GM23338 (cell line): ENCODE measurements at regions not wholly inside any gene's neighbourhood (a gene's known extent, or its start where the extent isn't known, plus 50 kb on each side); places are given as distances from the start of the nearest gene placed in this dataset.

Experiments
- ATAC-seq: fragments of 200-7000 bp; cut with Tn5 transposase; 3 replicates; pipeline ENCODE4 v1.9.1; 2020
- DNase-seq: peaks from one replicate; pipeline ENCODE4 v3.0.0-alpha.2; 2015; ENCODE audit warnings: low spot score
- H2AFZ ChIP-seq: fragments of 200-600 bp; sonication (generic); 2 replicates; pipeline ENCODE4 v1.8.0; 2016; ENCODE audit warnings: antibody characterized with exemption, mild to moderate bottlenecking, moderate library complexity
- H3F3A ChIP-seq: fragments of 200-600 bp; sonication (generic); replicated peaks from 2 replicates; pipeline ENCODE4 v1.8.0; 2017; ENCODE audit warnings: antibody characterized with exemption, mixed run types, low read depth
- H3K27ac ChIP-seq: fragments of 200-600 bp; sonication (generic); 2 replicates; pipeline ENCODE4 v1.6.1; 2016; ENCODE audit warnings: low read depth
- H3K27me3 ChIP-seq: fragments of 200-600 bp; sonication (generic); 2 replicates; pipeline ENCODE4 v1.8.0; 2016; ENCODE audit warnings: mild to moderate bottlenecking, mixed run types, moderate library complexity; ENCODE audit not compliant: insufficient read depth
- H3K36me3 ChIP-seq: fragments of 200-600 bp; sonication (generic); 2 replicates; pipeline ENCODE4 v1.8.0; 2016; ENCODE audit warnings: mild to moderate bottlenecking; ENCODE audit not compliant: insufficient read depth
- H3K4me1 ChIP-seq: fragments of 200-600 bp; sonication (generic); 2 replicates; pipeline ENCODE4 v1.8.0; 2016; ENCODE audit warnings: mild to moderate bottlenecking, moderate library complexity; ENCODE audit not compliant: insufficient read depth
- H3K4me2 ChIP-seq: fragments of 200-600 bp; sonication (generic); 2 replicates; pipeline ENCODE4 v1.7.1; 2017; ENCODE audit warnings: mixed run types
- H3K4me3 ChIP-seq: fragments of 200-600 bp; sonication (generic); 2 replicates; pipeline ENCODE4 v1.6.1; 2016; ENCODE audit warnings: mixed run types
- H3K79me2 ChIP-seq: fragments of 200-600 bp; sonication (generic); replicated peaks from 2 replicates; pipeline ENCODE4 v1.8.0; 2017; ENCODE audit warnings: mild to moderate bottlenecking; ENCODE audit not compliant: insufficient read depth
- H3K9me2 ChIP-seq: fragments of 200-600 bp; sonication (generic); 2 replicates; pipeline ENCODE4 v1.8.0; 2017; ENCODE audit not compliant: insufficient read depth
- H4K20me1 ChIP-seq: fragments of 200-600 bp; sonication (generic); replicated peaks from 2 replicates; pipeline ENCODE4 v1.8.0; 2017; ENCODE audit warnings: mild to moderate bottlenecking; ENCODE audit not compliant: insufficient read depth
- H3K27ac Mint-ChIP-seq: 2 replicates; pipeline ENCODE4 v1.8.0; 2020; ENCODE audit warnings: inconsistent platforms, mild to moderate bottlenecking, moderate library complexity, mixed read lengths
- H3K27me3 Mint-ChIP-seq: 3 replicates; pipeline ENCODE4 v1.8.0; 2022; ENCODE audit warnings: low read depth, mild to moderate bottlenecking, moderate library complexity, mixed read lengths, inconsistent platforms; ENCODE audit not compliant: insufficient read depth, poor library complexity
- H3K36me3 Mint-ChIP-seq: 3 replicates; pipeline ENCODE4 v1.8.0; 2021; ENCODE audit warnings: low read depth, mild to moderate bottlenecking, inconsistent platforms, moderate library complexity, mixed read lengths
- H3K4me1 Mint-ChIP-seq: 3 replicates; pipeline ENCODE4 v1.8.0; 2020; ENCODE audit warnings: mild to moderate bottlenecking, inconsistent platforms, mixed read lengths
- H3K4me3 Mint-ChIP-seq: 3 replicates; pipeline ENCODE4 v1.8.0; 2021; ENCODE audit warnings: moderate library complexity, mild to moderate bottlenecking, inconsistent platforms, mixed read lengths
- H3K9me3 Mint-ChIP-seq: 3 replicates; pipeline ENCODE4 v1.8.0; 2020; ENCODE audit warnings: moderate library complexity, mild to moderate bottlenecking, inconsistent platforms, mixed read lengths
- CREB1 ChIP-seq: fragments of 250-450 bp; sonication (Bioruptor Pico); IDR thresholded peaks from 2 replicates; pipeline ENCODE4 v1.5.0; 2020; ENCODE audit warnings: low read depth, mild to moderate bottlenecking, moderate library complexity
- EZH2 ChIP-seq: fragments of 200-600 bp; sonication (generic); IDR thresholded peaks from one replicate; pipeline ENCODE4 v1.8.0; 2017; ENCODE audit warnings: antibody characterized with exemption, mild to moderate bottlenecking, low read depth; ENCODE audit not compliant: unreplicated experiment
- EZH2phosphoT487 ChIP-seq: fragments of 200-600 bp; sonication (generic); IDR thresholded peaks from one replicate; pipeline ENCODE4 v1.8.1; 2018; ENCODE audit warnings: antibody characterized with exemption; ENCODE audit not compliant: unreplicated experiment
- JUNB ChIP-seq: IDR thresholded peaks from one replicate; pipeline ENCODE4 v1.6.1; 2016; ENCODE audit warnings: antibody characterized with exemption; ENCODE audit not compliant: unreplicated experiment
- POLR2AphosphoS5 ChIP-seq: IDR thresholded peaks from 2 replicates; pipeline ENCODE4 v1.6.1; 2016; ENCODE audit warnings: antibody characterized with exemption, low read depth
- ZNF114 ChIP-seq: fragments of 250-450 bp; sonication (Bioruptor Pico); IDR thresholded peaks from 2 replicates; pipeline ENCODE4 v1.5.0; 2020; ENCODE audit warnings: mild to moderate bottlenecking, moderate library complexity
- TF ChIP-seq, protein P1 (sequence below): IDR thresholded peaks from one replicate; pipeline ENCODE4 v1.6.1; 2018; ENCODE audit warnings: antibody characterized with exemption; ENCODE audit not compliant: unreplicated experiment

DNA sequence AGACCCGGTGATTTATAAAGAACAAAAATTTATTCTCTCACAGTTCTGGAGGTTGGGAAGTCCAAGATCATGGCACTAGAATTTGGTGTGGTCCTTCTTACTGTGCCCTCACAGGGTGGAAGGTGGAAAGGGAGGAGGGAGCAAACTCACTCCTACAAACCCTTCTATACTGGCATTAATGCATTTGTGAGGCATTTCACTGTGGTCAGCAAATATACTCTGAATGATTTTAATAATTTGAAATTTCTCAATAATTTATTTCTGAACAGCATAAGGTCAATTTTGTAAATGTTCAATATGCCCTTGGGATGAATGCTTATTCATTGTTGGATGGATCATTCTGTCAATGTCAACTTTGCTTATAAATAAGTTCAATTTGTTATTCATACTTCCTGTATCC, 120.6 kb downstream of the GATA6 start:
- TF ChIP-seq ZNF114 (CRISPR knock-in tag) (no peak), POLR2AphosphoS5 (no peak), EZH2phosphoT487 (no peak), EZH2 (no peak), JUNB (no peak)
- TF ChIP-seq, protein P1, sequence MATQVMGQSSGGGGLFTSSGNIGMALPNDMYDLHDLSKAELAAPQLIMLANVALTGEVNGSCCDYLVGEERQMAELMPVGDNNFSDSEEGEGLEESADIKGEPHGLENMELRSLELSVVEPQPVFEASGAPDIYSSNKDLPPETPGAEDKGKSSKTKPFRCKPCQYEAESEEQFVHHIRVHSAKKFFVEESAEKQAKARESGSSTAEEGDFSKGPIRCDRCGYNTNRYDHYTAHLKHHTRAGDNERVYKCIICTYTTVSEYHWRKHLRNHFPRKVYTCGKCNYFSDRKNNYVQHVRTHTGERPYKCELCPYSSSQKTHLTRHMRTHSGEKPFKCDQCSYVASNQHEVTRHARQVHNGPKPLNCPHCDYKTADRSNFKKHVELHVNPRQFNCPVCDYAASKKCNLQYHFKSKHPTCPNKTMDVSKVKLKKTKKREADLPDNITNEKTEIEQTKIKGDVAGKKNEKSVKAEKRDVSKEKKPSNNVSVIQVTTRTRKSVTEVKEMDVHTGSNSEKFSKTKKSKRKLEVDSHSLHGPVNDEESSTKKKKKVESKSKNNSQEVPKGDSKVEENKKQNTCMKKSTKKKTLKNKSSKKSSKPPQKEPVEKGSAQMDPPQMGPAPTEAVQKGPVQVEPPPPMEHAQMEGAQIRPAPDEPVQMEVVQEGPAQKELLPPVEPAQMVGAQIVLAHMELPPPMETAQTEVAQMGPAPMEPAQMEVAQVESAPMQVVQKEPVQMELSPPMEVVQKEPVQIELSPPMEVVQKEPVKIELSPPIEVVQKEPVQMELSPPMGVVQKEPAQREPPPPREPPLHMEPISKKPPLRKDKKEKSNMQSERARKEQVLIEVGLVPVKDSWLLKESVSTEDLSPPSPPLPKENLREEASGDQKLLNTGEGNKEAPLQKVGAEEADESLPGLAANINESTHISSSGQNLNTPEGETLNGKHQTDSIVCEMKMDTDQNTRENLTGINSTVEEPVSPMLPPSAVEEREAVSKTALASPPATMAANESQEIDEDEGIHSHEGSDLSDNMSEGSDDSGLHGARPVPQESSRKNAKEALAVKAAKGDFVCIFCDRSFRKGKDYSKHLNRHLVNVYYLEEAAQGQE: no peak
- H3K9me2 ChIP-seq: no peaks in the 10 kb centered on the region
- H3K79me2 ChIP-seq: no peaks in the 10 kb centered on the region
- no peak overlapping the region for H3K4me3 ChIP-seq
- H3K4me1 Mint-ChIP-seq: no peaks in the 10 kb centered on the region
- H4K20me1 ChIP-seq: no peaks in the 10 kb centered on the region
- no peak overlapping the region for H2AFZ ChIP-seq
- H3K4me2 ChIP-seq: no peak overlapping the region
- H3K36me3 Mint-ChIP-seq: no peaks in the 10 kb centered on the region
- ATAC-seq (no peak), DNase-seq (no peak)
- H3K27ac ChIP-seq: no peak overlapping the region
- H3K4me1 ChIP-seq: no peaks in the 10 kb centered on the region
- no peak overlapping the region for H3K27ac Mint-ChIP-seq
- H3K27me3 ChIP-seq: no peaks in the 10 kb centered on the region
- no peaks in the 10 kb centered on the region for H3K27me3 Mint-ChIP-seq
- H3K4me3 Mint-ChIP-seq: no peak overlapping the region
- H3F3A ChIP-seq: no peaks in the 10 kb centered on the region
- no peaks in the 10 kb centered on the region for H3K36me3 ChIP-seq
- H3K9me3 Mint-ChIP-seq: no peaks in the 10 kb centered on the region

DNA sequence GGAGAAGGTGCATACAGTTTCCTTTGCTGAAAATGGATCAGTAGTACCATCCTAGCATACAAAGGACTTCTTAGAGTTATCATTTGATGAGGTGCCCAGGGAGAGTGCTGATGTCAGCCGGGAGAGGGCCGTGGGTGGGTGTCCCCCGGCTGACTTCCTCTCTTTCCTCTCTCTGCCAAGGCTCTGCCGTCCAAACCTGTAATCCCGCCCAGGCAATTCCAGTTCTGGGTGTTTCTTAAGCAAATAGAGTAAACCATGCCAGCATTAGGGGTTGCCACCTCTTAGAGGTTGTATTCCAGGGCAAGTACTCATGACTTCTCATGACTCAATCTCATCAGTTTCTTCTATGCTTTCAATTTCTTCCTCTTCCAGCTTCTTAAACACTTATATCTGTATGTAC, 117.2 kb downstream of the GATA6 start:
- TF ChIP-seq CREB1: no peak
- H3K27ac Mint-ChIP-seq: no peak overlapping the region
- no peak for DNase-seq
- no peaks in the 10 kb centered on the region for H3K27me3 ChIP-seq
- H3K4me3 ChIP-seq: no peak overlapping the region
- no peaks in the 10 kb centered on the region for H3K36me3 Mint-ChIP-seq
- H3K36me3 ChIP-seq: no peaks in the 10 kb centered on the region
- H3K79me2 ChIP-seq: no peaks in the 10 kb centered on the region
- no peak for ATAC-seq
- no peaks in the 10 kb centered on the region for H3K9me2 ChIP-seq
- H3K4me2 ChIP-seq: no peak overlapping the region
- no peak overlapping the region for H3K4me3 Mint-ChIP-seq
- no peak overlapping the region for H2AFZ ChIP-seq
- no peak overlapping the region for H3K27ac ChIP-seq
- peaks cover 4% of the 10 kb centered on the region; the same call in 2 of the 3 replicates for H3K4me1 Mint-ChIP-seq
- H3K4me1 ChIP-seq: no peaks in the 10 kb centered on the region
- H4K20me1 ChIP-seq: no peaks in the 10 kb centered on the region
- no peaks in the 10 kb centered on the region for H3K27me3 Mint-ChIP-seq
- H3K9me3 Mint-ChIP-seq: no peaks in the 10 kb centered on the region
- no peaks in the 10 kb centered on the region for H3F3A ChIP-seq
